Keratinocyte (primary cell): ENCODE measurements at regions not wholly inside any gene's neighbourhood (a gene's known extent, or its start where the extent isn't known, plus 50 kb on each side); places are given as distances from the start of the nearest gene placed in this dataset.

ENCODE experiments used
- DNase-seq: peaks from one replicate; pipeline ENCODE4 v3.0.0-alpha.2; 2011; ENCODE audit warnings: low read depth, missing footprints, low spot score
- FAIRE-seq: peaks from 2 replicates; lab custom pipeline; 2011; peaks lifted over from hg19 to GRCh38; lab: Jason Lieb, UNC
- H2AFZ ChIP-seq: 2 replicates; pipeline ENCODE4 v1.6.0; 2012; ENCODE audit warnings: low read length, control low read depth, inconsistent platforms; ENCODE audit not compliant: control insufficient read depth
- H3K27ac ChIP-seq: 2 replicates; pipeline ENCODE4 v1.5.1; 2011; ENCODE audit warnings: low read length; ENCODE audit not compliant: control insufficient read depth, insufficient read depth
- H3K27me3 ChIP-seq: 3 replicates; pipeline ENCODE4 v1.6.0; 2011; ENCODE audit warnings: low read length; ENCODE audit not compliant: control insufficient read depth, insufficient read depth; ENCODE audit errors: extremely low read depth
- H3K36me3 ChIP-seq, 2 experiments: 2 replicates in 1 of 2; 3 replicates in 1 of 2; pipeline ENCODE4 v1.5.1; 2011; ENCODE audit warnings: low read length in 2 of 2, mild to moderate bottlenecking in 1 of 2; ENCODE audit not compliant: control insufficient read depth in 2 of 2, insufficient read depth in 2 of 2; ENCODE audit errors: extremely low read depth in 1 of 2
- H3K4me1 ChIP-seq: 3 replicates; pipeline ENCODE4 v1.5.1; 2011; ENCODE audit warnings: low read length; ENCODE audit not compliant: control insufficient read depth, insufficient read depth; ENCODE audit errors: extremely low read depth
- H3K4me2 ChIP-seq: 3 replicates; pipeline ENCODE4 v1.6.0; 2011; ENCODE audit warnings: low read depth, low read length; ENCODE audit not compliant: control insufficient read depth, insufficient read depth; ENCODE audit errors: extremely low read depth
- H3K4me3 ChIP-seq, 3 experiments: fragments of 200-600 bp in 1 of 3; sonication (generic) in 1 of 3; 2 replicates in 2 of 3; 3 replicates in 1 of 3; pipeline ENCODE4 v1.5.1; 2011 to 2016; ENCODE audit warnings: low read length in 3 of 3, mild to moderate bottlenecking in 3 of 3, control low read depth in 2 of 3, inconsistent platforms in 1 of 3, low read depth in 1 of 3, mixed read lengths in 1 of 3, mixed run types in 1 of 3, moderate library complexity in 1 of 3; ENCODE audit not compliant: control insufficient read depth in 2 of 3, insufficient read depth in 2 of 3; ENCODE audit errors: extremely low read depth in 1 of 3
- H3K79me2 ChIP-seq: 2 replicates; pipeline ENCODE4 v1.6.0; 2012; ENCODE audit warnings: low read length; ENCODE audit not compliant: control insufficient read depth, insufficient read depth
- H3K9ac ChIP-seq: 3 replicates; pipeline ENCODE4 v1.6.0; 2011; ENCODE audit warnings: low read length; ENCODE audit not compliant: control insufficient read depth, insufficient read depth; ENCODE audit errors: extremely low read depth
- H3K9me1 ChIP-seq: 3 replicates; pipeline ENCODE4 v1.6.0; 2011; ENCODE audit warnings: low read length; ENCODE audit not compliant: control insufficient read depth, insufficient read depth; ENCODE audit errors: extremely low read depth
- H3K9me3 ChIP-seq: 2 replicates; pipeline ENCODE4 v1.5.1; 2012; ENCODE audit warnings: low read depth, low read length; ENCODE audit not compliant: control insufficient read depth
- H4K20me1 ChIP-seq: 3 replicates; pipeline ENCODE4 v1.6.0; 2011; ENCODE audit warnings: low read length; ENCODE audit not compliant: control insufficient read depth, insufficient read depth; ENCODE audit errors: extremely low read depth
- EZH2 ChIP-seq: IDR thresholded peaks from one replicate; pipeline ENCODE4 v1.6.1; 2012; ENCODE audit warnings: inconsistent platforms, mild to moderate bottlenecking, low read length, moderate library complexity
- dilution Hi-C: fragments of 300-500 bp; cut with MboI; formaldehyde crosslinking; loops from one replicate; pipeline ENCODE4 v1.7.0; 2020; ENCODE audit warnings: low sequenced_read_pairs; ENCODE audit not compliant: extremely low pct_ligation_motif_present
- TF ChIP-seq, protein P1 (sequence below), 3 experiments: IDR thresholded peaks in 1 of 3; conservative IDR thresholded peaks in 1 of 3; optimal IDR thresholded peaks in 1 of 3; 2 replicates in 2 of 3; 3 replicates in 1 of 3; pipeline versions ENCODE3 to v1.5.1; 2011; ENCODE audit warnings: low read length in 3 of 3, mild to moderate bottlenecking in 3 of 3, moderate library complexity in 2 of 3, control low read depth in 1 of 3, inconsistent platforms in 1 of 3; ENCODE audit not compliant: insufficient read depth in 2 of 3; ENCODE audit errors: extremely low read depth in 1 of 3

DNA sequence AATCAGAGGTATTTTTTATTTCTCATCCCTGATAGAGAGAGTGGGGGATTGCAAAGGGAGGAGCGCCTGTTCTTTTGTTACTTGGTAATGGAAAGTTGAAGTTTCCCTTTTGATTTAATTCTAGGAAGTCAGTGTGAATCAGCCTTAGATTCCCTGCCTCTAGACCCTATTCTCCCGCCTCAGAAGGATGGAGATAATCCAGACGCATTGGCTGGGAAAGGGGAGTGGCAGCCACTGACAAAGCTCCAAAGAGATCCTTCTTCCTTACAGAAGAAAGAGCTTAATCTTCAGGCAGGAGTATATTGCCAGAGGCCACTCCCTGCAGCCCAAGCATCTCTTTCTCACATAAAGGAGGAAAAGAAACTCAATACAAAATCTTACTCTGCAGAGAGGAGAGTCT lies 122.3 kb upstream of the GALNT17 start:
- TF ChIP-seq, protein P1, sequence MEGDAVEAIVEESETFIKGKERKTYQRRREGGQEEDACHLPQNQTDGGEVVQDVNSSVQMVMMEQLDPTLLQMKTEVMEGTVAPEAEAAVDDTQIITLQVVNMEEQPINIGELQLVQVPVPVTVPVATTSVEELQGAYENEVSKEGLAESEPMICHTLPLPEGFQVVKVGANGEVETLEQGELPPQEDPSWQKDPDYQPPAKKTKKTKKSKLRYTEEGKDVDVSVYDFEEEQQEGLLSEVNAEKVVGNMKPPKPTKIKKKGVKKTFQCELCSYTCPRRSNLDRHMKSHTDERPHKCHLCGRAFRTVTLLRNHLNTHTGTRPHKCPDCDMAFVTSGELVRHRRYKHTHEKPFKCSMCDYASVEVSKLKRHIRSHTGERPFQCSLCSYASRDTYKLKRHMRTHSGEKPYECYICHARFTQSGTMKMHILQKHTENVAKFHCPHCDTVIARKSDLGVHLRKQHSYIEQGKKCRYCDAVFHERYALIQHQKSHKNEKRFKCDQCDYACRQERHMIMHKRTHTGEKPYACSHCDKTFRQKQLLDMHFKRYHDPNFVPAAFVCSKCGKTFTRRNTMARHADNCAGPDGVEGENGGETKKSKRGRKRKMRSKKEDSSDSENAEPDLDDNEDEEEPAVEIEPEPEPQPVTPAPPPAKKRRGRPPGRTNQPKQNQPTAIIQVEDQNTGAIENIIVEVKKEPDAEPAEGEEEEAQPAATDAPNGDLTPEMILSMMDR (optimal IDR thresholded peaks at IDR 0.05 in 1 of 3, IDR thresholded peaks at IDR 0.05 in 1 of 3, conservative IDR thresholded peaks at IDR 0.05 in 1 of 3; ENCODE audit: extremely low read depth in 1 of 3, insufficient read depth in 2 of 3, low read length in 3 of 3), result no peak
- TF ChIP-seq EZH2, result no peak
- dilution Hi-C loops, result no loop called here
- H3K4me1 ChIP-seq, result no peaks in the 10 kb centered on the region
- H3K27me3 ChIP-seq, result no peaks in the 10 kb centered on the region
- H3K9me1 ChIP-seq, result no peaks in the 10 kb centered on the region
- FAIRE-seq (no peak), DNase-seq (no peak)
- H4K20me1 ChIP-seq, result no peaks in the 10 kb centered on the region
- no peak overlapping the region for H3K4me3 ChIP-seq
- no peak overlapping the region for H3K27ac ChIP-seq
- H3K36me3 ChIP-seq, result no peaks in the 10 kb centered on the region
- H3K9ac ChIP-seq, result no peak overlapping the region
- no peak overlapping the region for H3K4me2 ChIP-seq
- no peaks in the 10 kb centered on the region for H3K9me3 ChIP-seq
- H2AFZ ChIP-seq, result no peak overlapping the region
- no peaks in the 10 kb centered on the region for H3K79me2 ChIP-seq

DNA sequence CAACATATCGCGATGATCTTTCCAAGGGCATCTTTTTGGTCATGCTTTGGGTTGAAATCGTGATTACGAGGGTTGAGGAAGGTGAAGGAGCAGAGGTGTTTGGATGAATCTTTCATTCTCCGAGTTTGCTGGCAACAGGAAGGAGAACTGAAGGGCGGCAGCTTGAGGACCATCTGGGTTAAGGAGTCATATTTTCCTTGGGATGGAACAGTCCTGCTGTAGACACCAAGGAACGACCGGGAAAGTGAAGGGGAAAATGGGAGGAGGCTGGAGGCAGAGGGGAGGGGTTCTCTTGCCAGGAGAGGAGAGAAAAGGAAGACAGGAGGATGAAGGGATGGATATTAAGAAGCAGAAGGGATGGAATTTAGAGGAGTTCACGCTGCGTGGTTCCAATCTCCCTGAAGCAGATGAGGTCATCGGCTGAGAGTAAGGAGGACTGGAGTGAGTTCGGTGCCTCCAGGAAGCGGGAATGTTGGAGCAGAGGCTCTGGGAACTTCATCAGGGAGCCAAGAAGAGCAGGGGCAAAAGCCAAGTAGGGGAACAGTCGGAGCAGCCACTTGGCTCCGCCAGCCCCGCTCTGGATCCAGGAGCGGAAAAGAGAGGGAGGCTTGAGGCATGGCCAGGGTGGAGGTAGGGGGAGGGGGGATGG lies 116.6 kb upstream of the GALNT17 start:
- H3K27ac ChIP-seq, result no peak overlapping the region

More for the DNA sequence above, 116.6 kb upstream of the GALNT17 start:
- no peak overlapping the region for H3K4me3 ChIP-seq
- H3K9me1 ChIP-seq, result no peaks in the 10 kb centered on the region
- peaks cover 2% of the 10 kb centered on the region for H3K9me3 ChIP-seq
- no peak overlapping the region for H3K9ac ChIP-seq
- H2AFZ ChIP-seq, result no peak overlapping the region
- TF ChIP-seq, protein P1 (optimal IDR thresholded peaks at IDR 0.05 in 1 of 3, IDR thresholded peaks at IDR 0.05 in 1 of 3, conservative IDR thresholded peaks at IDR 0.05 in 1 of 3; ENCODE audit: extremely low read depth in 1 of 3, insufficient read depth in 2 of 3, low read length in 3 of 3), result no peak
- H3K36me3 ChIP-seq, result no peaks in the 10 kb centered on the region
- no peaks in the 10 kb centered on the region for H3K27me3 ChIP-seq
- no peaks in the 10 kb centered on the region for H3K4me1 ChIP-seq
- DNase-seq (no peak), FAIRE-seq (no peak)
- H3K4me2 ChIP-seq, result no peak overlapping the region
- dilution Hi-C loops, result no loop called here
- no peaks in the 10 kb centered on the region for H4K20me1 ChIP-seq
- H3K79me2 ChIP-seq, result no peaks in the 10 kb centered on the region
